NCI-H2196 (cell line): ENCODE measurements at regions not wholly inside any gene's neighbourhood (a gene's known extent, or its start where the extent isn't known, plus 50 kb on each side); places are given as distances from the start of the nearest gene placed in this dataset.
"Not testable (repeated sequence)": the region's sequence is repeated elsewhere in the genome, so short reads cannot be mapped to it uniquely, and the experiment has no call there.

ENCODE experiments used
- DNase-seq: peaks from one replicate; lab custom pipeline; 2025; ENCODE audit not compliant: unreplicated experiment; lab: John Stamatoyannopoulos, UW

- no peak for DNase-seq
Observed at GRCh38 chr3:89742546-89742945, 635.1 kb downstream of the EPHA3 start.

DNA sequence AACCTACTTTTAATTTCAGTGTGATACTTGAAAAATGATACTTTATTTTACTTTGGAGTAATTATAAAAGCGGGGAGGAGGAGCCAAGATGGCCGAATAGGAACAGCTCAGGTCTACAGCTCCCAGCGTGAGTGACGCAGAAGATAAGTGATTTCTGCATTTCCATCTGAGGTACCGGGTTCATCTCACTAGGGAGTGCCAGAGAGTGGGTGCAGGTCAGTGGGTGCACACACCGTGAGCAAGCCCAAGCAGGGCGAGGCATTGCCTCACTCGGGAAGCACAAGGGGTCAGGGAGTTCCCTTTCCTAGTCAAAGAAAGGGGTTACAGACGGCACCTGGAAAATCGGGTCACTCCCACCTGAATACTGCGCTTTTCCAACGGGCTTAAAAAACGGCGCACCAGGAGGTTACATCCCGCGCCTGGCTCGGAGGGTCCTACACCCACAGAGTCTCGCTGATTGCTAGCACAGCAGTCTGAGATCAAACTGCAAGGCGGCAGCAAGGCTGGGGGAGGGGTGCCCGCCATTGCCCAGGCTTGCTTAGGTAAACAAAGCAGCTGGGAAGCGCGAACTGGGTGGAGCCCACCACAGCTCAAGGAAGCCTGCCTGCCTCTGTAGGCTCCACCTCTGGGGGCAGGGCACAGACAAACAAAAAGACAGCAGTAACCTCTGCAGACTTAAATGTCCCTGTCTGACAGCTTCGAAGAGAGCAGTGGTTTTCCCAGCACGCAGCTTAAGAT lies 640.3 kb downstream of the EPHA3 start:
- DNase-seq = not testable (repeated sequence)

GRCh38 chr3:89762405-89762804 lies 655.0 kb downstream of the EPHA3 start:
- DNase-seq = no peak

DNA sequence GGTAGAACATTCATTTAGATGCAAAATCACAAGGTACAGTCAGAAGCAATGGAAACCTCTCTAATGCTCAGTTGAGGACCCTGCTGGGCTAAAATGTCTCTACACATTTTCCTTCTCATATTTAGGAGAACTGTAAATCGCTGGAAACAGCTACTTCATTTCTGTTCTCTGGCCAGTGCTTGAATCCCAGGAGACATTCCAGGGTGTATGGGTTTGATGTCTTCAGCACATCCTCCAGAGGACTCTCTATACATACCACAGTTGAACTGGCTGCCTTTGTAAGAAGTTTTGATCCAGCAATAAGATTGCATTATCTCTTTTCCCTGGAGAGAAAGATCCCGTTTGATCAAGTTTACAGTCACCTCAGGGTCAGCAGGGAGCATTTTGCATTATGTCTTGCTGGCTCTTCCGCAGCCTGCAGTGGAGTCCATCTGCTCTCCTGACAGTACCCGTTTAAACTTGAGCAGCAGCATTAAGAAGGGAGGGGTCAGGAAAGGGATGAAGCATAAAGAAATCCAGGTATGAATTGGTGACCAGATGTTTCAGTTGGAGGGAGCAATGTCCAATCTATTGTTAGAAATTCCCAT lies 676.0 kb downstream of the EPHA3 start:
- DNase-seq = no peak

- no peak for DNase-seq
Observed at GRCh38 chr3:89787485-89787884, 680.1 kb downstream of the EPHA3 start.

DNA sequence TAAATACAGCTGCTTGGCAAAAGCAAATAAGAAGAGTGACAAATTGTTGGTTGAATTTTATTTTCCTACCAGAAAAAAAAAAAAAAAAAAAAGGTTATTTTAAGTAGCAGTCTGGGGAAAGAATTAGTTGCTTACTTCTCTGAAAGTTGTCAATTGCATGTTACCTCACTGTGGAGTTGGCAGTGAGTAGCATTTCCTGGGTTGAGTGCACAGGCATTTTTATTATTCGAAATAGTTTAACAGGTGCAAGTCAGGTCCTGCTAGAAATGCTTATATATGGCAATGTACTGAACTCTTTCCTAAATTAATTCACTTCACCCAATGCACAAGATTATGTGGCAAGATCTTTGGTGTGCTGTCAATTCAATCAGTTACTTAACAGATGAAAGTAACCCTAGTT lies 680.6 kb downstream of the EPHA3 start:
- no peak for DNase-seq

DNA sequence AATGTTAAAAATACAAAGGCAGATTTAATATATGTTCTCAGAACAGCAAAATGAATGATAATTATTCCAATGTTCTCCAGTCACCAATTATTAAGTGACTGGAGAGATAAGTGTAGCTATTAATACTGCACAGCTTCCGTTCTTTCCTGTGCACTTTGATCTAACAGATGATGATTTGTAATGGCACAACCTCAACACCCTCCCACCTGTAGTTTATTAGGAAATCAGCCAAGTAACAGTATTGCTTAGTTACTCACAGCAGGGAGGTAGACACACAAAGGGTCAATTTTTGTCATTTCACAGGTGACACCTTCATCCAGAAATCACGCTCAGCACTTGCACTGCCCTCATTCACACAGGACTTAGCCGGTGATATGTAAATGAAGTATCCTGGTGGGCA lies 688.1 kb downstream of the EPHA3 start:
- DNase-seq = no peak

DNA sequence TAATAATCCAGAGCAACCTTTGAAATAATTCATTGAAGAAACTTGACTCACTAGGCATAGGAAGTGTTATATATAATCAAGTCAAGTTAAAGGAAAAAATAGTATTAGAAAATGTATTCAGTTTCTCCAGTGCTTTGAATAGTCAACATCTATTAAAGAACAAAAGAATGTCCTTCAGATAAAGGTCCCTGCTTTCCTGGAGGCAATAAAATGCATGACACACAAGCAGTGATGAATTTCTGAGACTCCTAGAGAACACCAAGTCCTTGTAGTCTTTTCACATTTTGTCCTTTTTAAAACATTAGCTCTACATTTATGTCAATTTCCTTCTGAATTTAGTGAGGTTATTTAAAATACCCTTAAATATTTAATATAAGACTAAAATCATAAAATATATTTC lies 695.5 kb downstream of the EPHA3 start:
- DNase-seq = no peak

DNA sequence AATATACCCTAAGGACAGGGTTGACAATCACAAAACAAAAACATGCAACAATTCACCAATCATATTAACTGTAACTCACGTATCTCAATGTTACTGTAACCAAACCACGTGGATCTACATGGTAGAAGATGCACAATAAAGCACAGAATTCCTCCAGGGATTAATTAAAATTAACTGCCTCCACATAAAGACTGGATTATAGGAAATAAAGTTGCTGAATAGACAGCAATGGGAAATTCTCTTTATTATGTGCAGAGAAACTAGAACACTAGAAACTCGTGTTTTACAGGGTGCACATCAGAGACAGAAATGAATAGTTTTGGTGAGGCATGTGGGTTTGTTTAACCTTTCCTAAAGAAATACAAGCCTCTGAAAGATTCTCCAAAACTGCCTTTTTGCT lies 696.3 kb downstream of the EPHA3 start:
- no peak for DNase-seq

DNA sequence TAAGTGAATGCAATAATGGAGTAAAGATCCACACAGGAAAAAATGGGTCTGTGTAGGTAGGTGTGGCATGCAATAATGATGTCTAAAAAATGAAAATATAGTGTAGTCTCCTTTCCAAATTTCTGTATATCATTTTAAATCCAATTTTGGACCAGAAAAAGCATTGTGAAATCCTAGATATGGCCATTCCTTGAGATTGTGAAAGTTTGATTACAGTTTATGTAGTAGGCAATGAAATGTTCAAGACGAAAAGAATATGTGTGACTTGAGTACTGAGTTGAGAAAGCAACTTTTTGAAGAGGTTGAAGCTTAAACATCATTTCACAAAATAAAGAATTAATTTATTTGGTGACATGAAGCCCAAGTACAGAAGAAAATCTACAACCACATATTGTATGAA lies 698.7 kb downstream of the EPHA3 start:
- no peak for DNase-seq

DNA sequence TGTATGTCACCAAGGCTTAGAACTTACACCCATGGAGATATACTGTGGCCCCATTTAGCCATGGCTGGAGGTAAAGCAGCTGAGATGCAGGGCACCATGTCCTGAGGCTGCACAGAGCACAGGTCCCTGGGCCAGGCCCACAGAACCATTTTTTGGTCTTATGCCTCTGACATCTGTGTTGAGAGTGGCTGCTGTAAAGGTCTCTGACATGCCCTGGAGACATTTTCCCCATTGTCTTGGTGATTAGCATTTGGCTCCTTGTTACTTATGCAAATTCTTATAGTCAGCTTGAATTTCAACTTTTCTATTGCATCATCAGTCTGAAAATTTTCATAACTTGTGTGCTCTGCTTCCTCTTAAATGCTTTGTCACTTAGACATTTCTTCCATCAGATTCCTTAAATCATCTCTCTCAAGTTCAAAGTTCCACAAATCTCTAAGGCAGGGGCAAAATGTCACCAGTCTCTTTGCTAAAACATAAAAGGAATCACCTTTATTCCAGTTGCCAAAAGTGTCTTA lies 701.3 kb downstream of the EPHA3 start:
- DNase-seq = no peak

GRCh38 chr3:89813500-89813899 lies 706.1 kb downstream of the EPHA3 start:
- DNase-seq = no peak

DNA sequence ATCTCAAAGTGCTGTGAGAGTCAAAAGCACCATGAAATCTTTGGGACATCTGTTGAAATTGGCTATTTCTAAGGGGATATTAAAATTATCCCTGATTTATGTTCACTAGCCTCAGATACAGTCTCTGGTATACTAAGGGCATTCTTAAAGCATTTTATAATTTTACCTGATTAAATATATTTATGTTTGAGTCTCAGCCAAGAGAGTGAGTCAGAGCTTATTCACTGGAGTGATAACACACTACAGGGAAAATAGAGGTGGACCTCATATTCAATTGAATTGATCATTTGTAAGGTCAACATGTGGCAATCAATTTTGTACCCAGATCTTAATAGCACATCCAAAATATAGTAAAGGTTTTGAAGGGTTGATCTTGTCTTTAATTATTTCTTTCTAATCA lies 733.6 kb downstream of the EPHA3 start:
- DNase-seq = no peak

- no peak for DNase-seq
Observed at GRCh38 chr3:89845053-89845452, 737.6 kb downstream of the EPHA3 start.

- no peak for DNase-seq
Observed at GRCh38 chr3:89847955-89848354, 740.5 kb downstream of the EPHA3 start.

DNA sequence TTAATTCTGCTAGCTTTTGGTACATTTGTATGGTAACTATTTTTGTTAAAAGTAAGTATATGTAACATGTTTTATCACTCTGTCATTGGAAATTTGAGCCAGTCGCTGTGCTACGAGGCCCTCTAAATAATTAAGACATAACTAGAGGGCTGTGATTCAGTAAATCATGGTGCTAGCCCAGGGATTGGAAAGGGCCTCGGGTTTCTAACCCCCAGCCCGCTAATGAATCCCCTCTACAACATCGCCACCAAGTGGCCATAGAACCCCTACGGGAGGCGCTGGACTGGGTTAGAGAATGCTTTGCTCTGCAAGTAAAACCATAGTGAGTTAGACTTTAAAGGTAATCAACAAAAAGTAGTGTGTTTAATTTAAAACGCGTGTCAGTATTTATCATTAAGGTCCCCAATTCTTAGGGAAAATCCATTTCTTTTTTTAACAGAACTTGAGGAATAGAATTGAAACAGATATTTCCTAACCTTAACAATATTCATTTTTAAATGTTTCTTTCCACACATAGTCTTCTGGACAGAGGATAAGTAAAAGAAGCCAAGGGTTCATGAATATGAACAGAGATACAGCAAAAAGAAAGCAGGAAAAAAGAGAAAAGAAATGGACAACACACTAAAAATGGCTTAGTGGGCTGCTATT lies 744.7 kb downstream of the EPHA3 start:
- DNase-seq = no peak

- DNase-seq = no peak
Observed at GRCh38 chr3:89859757-89860156, 752.3 kb downstream of the EPHA3 start.

DNA sequence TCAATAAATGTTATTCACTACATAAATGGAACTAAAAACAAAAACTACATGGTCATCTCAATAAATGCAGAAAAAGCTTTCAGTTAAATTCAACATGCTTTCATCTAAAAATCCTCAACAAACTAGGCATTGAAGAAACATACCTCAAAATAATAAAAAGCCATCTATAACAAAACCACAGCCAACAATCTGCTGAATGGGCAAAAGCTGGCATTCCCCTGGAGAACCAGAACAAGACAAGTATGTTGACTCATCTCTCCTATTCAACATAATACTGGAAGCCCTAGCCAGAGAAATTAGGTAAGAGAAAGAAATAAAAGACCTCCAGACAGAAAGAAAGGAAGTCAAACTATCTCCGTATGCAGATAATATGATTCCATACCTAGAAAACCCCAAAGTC lies 759.9 kb downstream of the EPHA3 start:
- no peak for DNase-seq

DNA sequence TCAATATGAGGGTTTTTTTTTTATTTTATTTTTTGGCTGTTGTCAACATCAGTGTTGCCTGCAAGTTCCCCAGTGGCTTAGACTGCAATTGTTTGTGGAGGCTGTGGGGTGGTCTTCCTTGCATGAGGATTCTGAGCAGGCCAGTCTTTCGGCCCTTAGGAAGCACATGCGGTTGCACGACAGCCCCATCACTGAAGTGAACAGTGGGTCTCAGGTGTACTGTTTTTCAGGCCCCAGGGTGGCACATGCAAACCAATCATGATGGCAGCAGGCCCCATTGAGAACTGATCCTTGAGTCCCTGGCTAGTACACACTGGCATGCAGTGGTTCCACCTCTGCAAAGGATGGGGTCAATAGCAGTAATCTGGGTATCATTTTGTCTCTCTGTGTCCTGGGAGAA lies 768.7 kb downstream of the EPHA3 start:
- no peak for DNase-seq

- no peak for DNase-seq
Observed at GRCh38 chr3:89877230-89877629, 769.8 kb downstream of the EPHA3 start.

DNA sequence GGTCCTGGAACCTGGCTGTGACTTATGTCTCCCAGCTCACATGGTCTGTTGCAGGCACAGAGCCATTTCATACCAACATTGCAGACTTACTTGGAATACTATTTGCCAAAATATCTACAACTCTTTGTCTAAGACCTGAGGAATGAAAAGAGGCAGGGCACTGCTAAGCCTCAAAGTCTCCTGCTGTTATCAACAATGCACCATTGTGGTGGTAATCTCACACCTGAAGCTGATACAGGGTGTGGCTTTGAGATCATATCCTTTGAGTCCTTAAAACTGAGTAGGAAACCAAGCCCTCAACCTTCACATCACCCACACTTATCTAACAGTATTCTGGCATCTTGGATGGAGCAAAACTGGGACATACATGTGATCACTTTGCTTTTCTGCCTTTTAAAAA lies 782.0 kb downstream of the EPHA3 start:
- no peak for DNase-seq

GRCh38 chr3:89908711-89909213 lies 801.3 kb downstream of the EPHA3 start:
- DNase-seq = no peak
